HS-5 (cell line): ENCODE measurements at regions not wholly inside any gene's neighbourhood (a gene's known extent, or its start where the extent isn't known, plus 50 kb on each side); places are given as distances from the start of the nearest gene placed in this dataset.

Experiments used
- DNase-seq: peaks from one replicate; pipeline ENCODE4 v3.0.0-alpha.2; 2012; ENCODE audit warnings: low read depth

- no peak for DNase-seq
Measured at GRCh38 chr7:18153183-18153748, 125.6 kb upstream of the PRPS1L1 start.

GRCh38 chr7:18154726-18155125, 127.1 kb upstream of the PRPS1L1 start:
- DNase-seq, result no peak

GRCh38 chr7:18157233-18157632, 129.6 kb upstream of the PRPS1L1 start:
- no peak for DNase-seq

GRCh38 chr7:18162657-18163056, 135.0 kb upstream of the PRPS1L1 start:
- DNase-seq, result no peak

- DNase-seq, result peak; percentile 26
Measured at GRCh38 chr7:18163091-18163490, 135.4 kb upstream of the PRPS1L1 start.

- no peak for DNase-seq
Measured at GRCh38 chr7:18165166-18165565, 137.5 kb upstream of the PRPS1L1 start.

GRCh38 chr7:18166002-18166401, 138.4 kb upstream of the PRPS1L1 start:
- DNase-seq, result no peak

GRCh38 chr7:18167815-18168214, 140.2 kb upstream of the PRPS1L1 start:
- DNase-seq, result no peak

- DNase-seq, result no peak
Measured at GRCh38 chr7:18174996-18175395, 147.3 kb upstream of the PRPS1L1 start.

GRCh38 chr7:18175801-18176450, 148.3 kb upstream of the PRPS1L1 start:
- DNase-seq, result no peak

GRCh38 chr7:18177129-18177814, 149.6 kb upstream of the PRPS1L1 start:
- DNase-seq, result no peak

GRCh38 chr7:18177815-18178660, 150.4 kb upstream of the PRPS1L1 start:
- no peak for DNase-seq

GRCh38 chr7:18179093-18179492, 151.4 kb upstream of the PRPS1L1 start:
- DNase-seq, result no peak

GRCh38 chr7:18180685-18181084, 153.0 kb upstream of the PRPS1L1 start:
- no peak for DNase-seq

- no peak for DNase-seq
Measured at GRCh38 chr7:18189500-18190126, 162.0 kb upstream of the PRPS1L1 start.

- no peak for DNase-seq
Measured at GRCh38 chr7:18191341-18191740, 163.7 kb upstream of the PRPS1L1 start.

GRCh38 chr7:18191862-18192625, 164.4 kb upstream of the PRPS1L1 start:
- no peak for DNase-seq

- no peak for DNase-seq
Measured at GRCh38 chr7:18194616-18195015, 167.0 kb upstream of the PRPS1L1 start.

GRCh38 chr7:18196638-18197037, 169.0 kb upstream of the PRPS1L1 start:
- no peak for DNase-seq

GRCh38 chr7:18198868-18199267, 171.2 kb upstream of the PRPS1L1 start:
- no peak for DNase-seq

- no peak for DNase-seq
Measured at GRCh38 chr7:18200266-18200665, 172.6 kb upstream of the PRPS1L1 start.
